GM12878 (cell line): ENCODE measurements at regions not wholly inside any gene's neighbourhood (a gene's known extent, or its start where the extent isn't known, plus 50 kb on each side); places are given as distances from the start of the nearest gene placed in this dataset.
"Not testable (repeated sequence)": the region's sequence is repeated elsewhere in the genome, so short reads cannot be mapped to it uniquely, and the experiment has no call there.

Experiments
- ATAC-seq: fragments of 200-7000 bp; cut with Tn5 transposase; 3 replicates; pipeline ENCODE4 v1.9.1; 2020; ENCODE audit warnings: mild to moderate bottlenecking, moderate library complexity
- BruUV-seq: library from RNA; stranded (reverse); fragments of 400-500 nt; replicated peaks from 2 replicates; lab custom pipeline; 2021; lab: Mats Ljungman, UMichigan
- CTCF ChIA-PET: fragments of 300-600 bp; sonication (Branson Sonifier 250); formaldehyde crosslinking; extraction: SDS; loops from one replicate; lab custom pipeline; 2021; ENCODE audit warnings: inconsistent platforms; lab: Yijun Ruan, JAX
- POLR2A ChIA-PET: fragments of 350-600 bp; formaldehyde crosslinking; extraction: SDS; loops from one replicate; lab custom pipeline; 2021; ENCODE audit warnings: inconsistent platforms; lab: Charles Lee
- RAD21 ChIA-PET: fragments of 300-600 bp; sonication (Branson Sonifier 250); formaldehyde crosslinking; loops from one replicate; lab custom pipeline; 2023; ENCODE audit warnings: antibody characterized with exemption; ENCODE audit not compliant: unreplicated experiment; lab: Charles Lee
- SMC1A ChIA-PET: fragments of 300-600 bp; sonication (Branson Sonifier 250); formaldehyde crosslinking; loops from one replicate; lab custom pipeline; 2023; ENCODE audit not compliant: unreplicated experiment, uncharacterized antibody; lab: Charles Lee
- DNase-seq: peaks from one replicate; pipeline ENCODE4 v3.0.0-alpha.2; 2011; ENCODE audit warnings: low read depth, low spot score
- FAIRE-seq: peaks from 3 replicates; lab custom pipeline; 2011; peaks lifted over from hg19 to GRCh38; lab: Jason Lieb, UNC
- H2AFZ ChIP-seq: 2 replicates; pipeline ENCODE4 v1.6.0; 2011; ENCODE audit warnings: low read depth, low read length, control low read depth; ENCODE audit not compliant: control insufficient read depth
- H3K27ac ChIP-seq: 2 replicates; pipeline ENCODE4 v1.5.1; 2011; ENCODE audit warnings: control low read depth; ENCODE audit not compliant: control insufficient read depth, insufficient read depth
- H3K27me3 ChIP-seq, 2 experiments: replicated peaks in 1 of 2; 2 replicates each; pipeline versions ENCODE4 v1.6.0 to v1.6.1; 2011; ENCODE audit warnings: low read length in 1 of 2; ENCODE audit not compliant: control insufficient read depth in 2 of 2, insufficient read depth in 2 of 2
- H3K36me3 ChIP-seq, 2 experiments: 2 replicates each; pipeline ENCODE4 v1.5.1; 2011; ENCODE audit warnings: low read length in 1 of 2; ENCODE audit not compliant: control insufficient read depth in 2 of 2, insufficient read depth in 2 of 2
- H3K4me1 ChIP-seq: 2 replicates; pipeline ENCODE4 v1.6.1; 2011; ENCODE audit warnings: mild to moderate bottlenecking, low read length, moderate library complexity, mixed read lengths; ENCODE audit not compliant: control insufficient read depth, insufficient read depth
- H3K4me2 ChIP-seq: 2 replicates; pipeline ENCODE4 v1.6.0; 2011; ENCODE audit warnings: control low read depth; ENCODE audit not compliant: control insufficient read depth, insufficient read depth
- H3K4me3 ChIP-seq: fragments of 200-600 bp; sonication (generic); 2 replicates; pipeline ENCODE4 v1.5.1; 2016
- H3K79me2 ChIP-seq: 2 replicates; pipeline ENCODE4 v1.6.0; 2011; ENCODE audit warnings: low read length; ENCODE audit not compliant: control insufficient read depth, insufficient read depth
- H3K9ac ChIP-seq: 2 replicates; pipeline ENCODE4 v1.8.0; 2011; ENCODE audit warnings: low read length, control low read depth, mixed read lengths; ENCODE audit not compliant: control insufficient read depth, insufficient read depth
- H3K9me3 ChIP-seq: replicated peaks from 3 replicates; pipeline ENCODE4 v1.5.1; 2011; ENCODE audit warnings: mild to moderate bottlenecking, low read length; ENCODE audit not compliant: control insufficient read depth, insufficient read depth
- H4K20me1 ChIP-seq: 2 replicates; pipeline ENCODE4 v1.6.0; 2011; ENCODE audit not compliant: control insufficient read depth, insufficient read depth
- WGBS: methylation state at CpG from one replicate; pipeline ENCODE4 v1.1.6; 2016; ENCODE audit warnings: low lambda C conversion rate; ENCODE audit not compliant: insufficient replicate concordance, insufficient coverage; ENCODE audit errors: missing lambda C conversion rate; 5-methylcytosine and 5-hydroxymethylcytosine counted together
- in situ Hi-C: fragments of 300-500 bp; cut with MboI; formaldehyde crosslinking; loops from 9 replicates; pipeline ENCODE4 v1.14.3; 2018; ENCODE audit warnings: mixed read lengths
- intact Hi-C: fragments of 100-400 bp; cut with micrococcal nuclease; formaldehyde crosslinking; loops from one replicate; pipeline ENCODE4 v1.14.2; 2022; ENCODE audit not compliant: unreplicated experiment

GRCh38 chr21:10346249-10346648 is 175.1 kb upstream of the TPTE start:
- FAIRE-seq, RAD21 ChIA-PET, H3K9me3 ChIP-seq: not testable (repeated sequence)

GRCh38 chr21:10346933-10347615 is 174.3 kb upstream of the TPTE start:
- H2AFZ ChIP-seq, H3K9me3 ChIP-seq, BruUV-seq, H3K27me3 ChIP-seq, in situ Hi-C loops, FAIRE-seq, RAD21 ChIA-PET, H3K4me3 ChIP-seq, H3K36me3 ChIP-seq, H3K4me2 ChIP-seq, H3K79me2 ChIP-seq, H3K27ac ChIP-seq, H3K4me1 ChIP-seq, ATAC-seq, DNase-seq, CTCF ChIA-PET, intact Hi-C loops, SMC1A ChIA-PET, H4K20me1 ChIP-seq, H3K9ac ChIP-seq, POLR2A ChIA-PET: not testable (repeated sequence)
- 11% methylated on average over 3 of the region's 3 CpGs for WGBS

More at GRCh38 chr21:10346249-10346648, 175.1 kb upstream of the TPTE start:
- BruUV-seq, H3K27me3 ChIP-seq, SMC1A ChIA-PET, H2AFZ ChIP-seq, H3K4me3 ChIP-seq, H3K4me2 ChIP-seq, POLR2A ChIA-PET, H3K4me1 ChIP-seq, CTCF ChIA-PET, H3K27ac ChIP-seq, in situ Hi-C loops, H3K9ac ChIP-seq, H3K79me2 ChIP-seq, ATAC-seq, intact Hi-C loops, H3K36me3 ChIP-seq, H4K20me1 ChIP-seq, DNase-seq: not testable (repeated sequence)
- WGBS, result 8% methylated on average over 4 of the region's 5 CpGs

- H3K4me1 ChIP-seq, H3K9ac ChIP-seq, H3K27me3 ChIP-seq, H3K27ac ChIP-seq, H2AFZ ChIP-seq, ATAC-seq, RAD21 ChIA-PET, DNase-seq, H4K20me1 ChIP-seq, H3K4me2 ChIP-seq, POLR2A ChIA-PET, BruUV-seq, SMC1A ChIA-PET, FAIRE-seq, CTCF ChIA-PET, H3K36me3 ChIP-seq, intact Hi-C loops, H3K4me3 ChIP-seq, in situ Hi-C loops, H3K9me3 ChIP-seq, H3K79me2 ChIP-seq: not testable (repeated sequence)
- WGBS, result 23% methylated on average over 7 of the region's 7 CpGs
Observed at GRCh38 chr21:10347675-10348074, 173.7 kb upstream of the TPTE start.

GRCh38 chr21:10348150-10348549 is 173.2 kb upstream of the TPTE start:
- H4K20me1 ChIP-seq, intact Hi-C loops, H3K79me2 ChIP-seq, H2AFZ ChIP-seq, H3K36me3 ChIP-seq, DNase-seq, ATAC-seq, H3K27ac ChIP-seq, H3K4me2 ChIP-seq, FAIRE-seq, SMC1A ChIA-PET, in situ Hi-C loops, H3K9me3 ChIP-seq, POLR2A ChIA-PET, CTCF ChIA-PET, BruUV-seq, H3K27me3 ChIP-seq, H3K4me1 ChIP-seq, RAD21 ChIA-PET, H3K4me3 ChIP-seq, H3K9ac ChIP-seq: not testable (repeated sequence)
- 4% methylated on average over 3 of the region's 3 CpGs for WGBS
